ENCODE measurements at regions not wholly inside any gene's neighbourhood (a gene's known extent, or its start where the extent isn't known, plus 50 kb on each side); places are given as distances from the start of the nearest gene placed in this dataset.

GRCh38 chr17:34776456-34777443, 184.5 kb downstream of the CCT6B start:
- no peak for DNase-seq (ENCODE audit: low spot score)

GRCh38 chr17:34773036-34773435, 188.2 kb downstream of the CCT6B start:
- DNase-seq (ENCODE audit: low spot score): no peak

- DNase-seq (ENCODE audit: low spot score): no peak
Measured at GRCh38 chr17:34771891-34772290, 189.4 kb downstream of the CCT6B start.

GRCh38 chr17:34770586-34770985, 190.7 kb downstream of the CCT6B start:
- no peak for DNase-seq (ENCODE audit: low spot score)

GRCh38 chr17:34769899-34770298, 190.5 kb downstream of the TMEM132E start:
- no peak for DNase-seq (ENCODE audit: low spot score)

- no peak for DNase-seq (ENCODE audit: low spot score)
Measured at GRCh38 chr17:34769049-34769448, 189.7 kb downstream of the TMEM132E start.

GRCh38 chr17:34765291-34765690, 185.9 kb downstream of the TMEM132E start:
- no peak for DNase-seq (ENCODE audit: low spot score)

- no peak for DNase-seq (ENCODE audit: low spot score)
Measured at GRCh38 chr17:34764716-34765115, 185.3 kb downstream of the TMEM132E start.

- DNase-seq (ENCODE audit: low spot score): no peak
Measured at GRCh38 chr17:34763728-34764665, 184.6 kb downstream of the TMEM132E start.

GRCh38 chr17:34762078-34762477, 182.7 kb downstream of the TMEM132E start:
- DNase-seq (ENCODE audit: low spot score): no peak

GRCh38 chr17:34761646-34762045, 182.3 kb downstream of the TMEM132E start:
- DNase-seq (ENCODE audit: low spot score): no peak

- DNase-seq (ENCODE audit: low spot score): no peak
Measured at GRCh38 chr17:34760931-34761495, 181.6 kb downstream of the TMEM132E start.

- no peak for DNase-seq (ENCODE audit: low spot score)
Measured at GRCh38 chr17:34758718-34759117, 179.3 kb downstream of the TMEM132E start.

- DNase-seq (ENCODE audit: low spot score): no peak
Measured at GRCh38 chr17:34758316-34758715, 178.9 kb downstream of the TMEM132E start.

GRCh38 chr17:34757611-34758010, 178.2 kb downstream of the TMEM132E start:
- no peak for DNase-seq (ENCODE audit: low spot score)

- no peak for DNase-seq (ENCODE audit: low spot score)
Measured at GRCh38 chr17:34757106-34757505, 177.7 kb downstream of the TMEM132E start.

- peak; percentile 1 for DNase-seq (ENCODE audit: low spot score)
Measured at GRCh38 chr17:34756637-34757021, 177.2 kb downstream of the TMEM132E start.

- no peak for DNase-seq (ENCODE audit: low spot score)
Measured at GRCh38 chr17:34755981-34756636, 176.7 kb downstream of the TMEM132E start.

- DNase-seq (ENCODE audit: low spot score): no peak
Measured at GRCh38 chr17:34755371-34755770, 176.0 kb downstream of the TMEM132E start.

- DNase-seq (ENCODE audit: low spot score): no peak
Measured at GRCh38 chr17:34750004-34750403, 170.6 kb downstream of the TMEM132E start.

GRCh38 chr17:34741967-34742366, 162.6 kb downstream of the TMEM132E start:
- DNase-seq (ENCODE audit: low spot score): no peak
